Activated CD4-positive, alpha-beta T cell treated with anti-CD3 and anti-CD28 coated beads for 36 hours (primary cell): ENCODE measurements at regions not wholly inside any gene's neighbourhood (a gene's known extent, or its start where the extent isn't known, plus 50 kb on each side); places are given as distances from the start of the nearest gene placed in this dataset.
"Not testable (repeated sequence)": the region's sequence is repeated elsewhere in the genome, so short reads cannot be mapped to it uniquely, and the experiment has no call there.

ENCODE experiments used
- ATAC-seq: fragments of 200-7000 bp; cut with Tn5 transposase; one replicate; pipeline ENCODE4 v1.10.0; 2021; ENCODE audit warnings: mild to moderate bottlenecking, moderate library complexity
- CTCF ChIA-PET: fragments of 350-600 bp; sonication (Branson Sonifier 250); formaldehyde crosslinking; loops from one replicate; lab custom pipeline; 2021; ENCODE audit warnings: antibody characterized with exemption; lab: Charles Lee
- POLR2A ChIA-PET: fragments of 350-600 bp; sonication (Branson Sonifier 250); formaldehyde crosslinking; loops from one replicate; lab custom pipeline; 2021; ENCODE audit warnings: antibody characterized with exemption, inconsistent platforms; lab: Charles Lee
- DNase-seq: peaks from one replicate; pipeline ENCODE4 v3.0.0-alpha.2; 2020
- H3K27ac Mint-ChIP-seq: one replicate; pipeline ENCODE4 v1.8.0; 2021; ENCODE audit warnings: mixed read lengths
- H3K27me3 Mint-ChIP-seq: one replicate; pipeline ENCODE4 v1.8.0; 2021; ENCODE audit warnings: mixed read lengths
- H3K36me3 Mint-ChIP-seq: one replicate; pipeline ENCODE4 v1.8.0; 2021; ENCODE audit warnings: low read depth, mixed read lengths
- H3K4me1 Mint-ChIP-seq: one replicate; pipeline ENCODE4 v1.8.0; 2021; ENCODE audit warnings: mixed read lengths
- H3K4me3 Mint-ChIP-seq: one replicate; pipeline ENCODE4 v1.8.0; 2021; ENCODE audit warnings: mild to moderate bottlenecking, moderate library complexity, mixed read lengths
- H3K9me3 Mint-ChIP-seq: one replicate; pipeline ENCODE4 v1.8.0; 2021; ENCODE audit warnings: low read depth, mixed read lengths
- intact Hi-C, 2 experiments: fragments of 100-400 bp; cut with DNase I in 1 of 2; cut with micrococcal nuclease in 1 of 2; formaldehyde crosslinking; loops; one replicate each; pipeline versions ENCODE4 v1.14.2 to v1.15.1; 2022 to 2024; cut with DNase I, micrococcal nuclease

DNA sequence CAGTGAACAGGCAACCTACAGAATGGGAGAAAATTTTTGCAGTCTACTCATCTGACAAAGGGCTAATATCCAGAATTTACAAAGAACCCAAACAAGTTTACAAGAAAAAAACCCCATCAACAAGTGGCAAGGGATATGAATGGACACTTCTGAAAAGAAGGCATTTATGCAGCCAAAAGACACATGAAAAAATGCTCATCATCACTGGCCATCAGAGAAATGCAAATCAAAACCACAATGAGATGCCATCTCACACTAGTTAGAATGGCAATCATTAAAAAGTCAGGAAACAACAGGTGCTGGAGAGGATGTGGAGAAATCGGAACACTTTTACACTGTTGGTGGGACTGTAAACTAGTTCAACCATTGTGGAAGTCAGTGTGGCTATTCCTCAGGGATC, 80.3 kb downstream of the ZNF474 start:
- ATAC-seq, DNase-seq, H3K27ac Mint-ChIP-seq, H3K27me3 Mint-ChIP-seq, H3K4me1 Mint-ChIP-seq, H3K9me3 Mint-ChIP-seq, H3K4me3 Mint-ChIP-seq, intact Hi-C loops, H3K36me3 Mint-ChIP-seq, POLR2A ChIA-PET, CTCF ChIA-PET: not testable (repeated sequence)

DNA sequence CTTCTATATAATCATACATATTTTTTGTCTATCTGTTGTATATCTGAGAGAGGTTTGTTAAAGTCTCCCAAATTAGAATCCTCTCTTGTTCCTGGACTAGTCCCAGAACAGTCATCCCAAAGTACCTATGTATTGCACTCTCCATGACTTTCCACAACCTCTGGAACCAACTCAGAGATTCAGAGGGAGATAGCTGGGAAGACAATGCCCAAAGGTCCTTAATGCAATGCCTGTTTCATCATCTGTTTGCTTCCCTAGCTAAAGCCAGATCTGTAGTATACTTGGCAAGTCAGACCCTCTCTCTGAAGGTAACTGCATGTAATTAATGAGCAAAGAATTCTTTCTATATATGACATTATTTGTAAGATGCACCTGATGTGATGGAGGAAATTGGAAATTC, 89.4 kb downstream of the ZNF474 start:
- intact Hi-C loops = no loop called here
- Mint-ChIP-seq H3K36me3 (no peaks in the 10 kb centered on the region), H3K4me3 (no peak overlapping the region), H3K27me3 (peaks cover 5% of the 10 kb centered on the region), H3K27ac (no peak overlapping the region), H3K4me1 (no peaks in the 10 kb centered on the region), H3K9me3 (no peaks in the 10 kb centered on the region)
- ChIA-PET POLR2A (no interaction called here), CTCF (no interaction called here)
- ATAC-seq (no peak), DNase-seq (no peak)

DNA sequence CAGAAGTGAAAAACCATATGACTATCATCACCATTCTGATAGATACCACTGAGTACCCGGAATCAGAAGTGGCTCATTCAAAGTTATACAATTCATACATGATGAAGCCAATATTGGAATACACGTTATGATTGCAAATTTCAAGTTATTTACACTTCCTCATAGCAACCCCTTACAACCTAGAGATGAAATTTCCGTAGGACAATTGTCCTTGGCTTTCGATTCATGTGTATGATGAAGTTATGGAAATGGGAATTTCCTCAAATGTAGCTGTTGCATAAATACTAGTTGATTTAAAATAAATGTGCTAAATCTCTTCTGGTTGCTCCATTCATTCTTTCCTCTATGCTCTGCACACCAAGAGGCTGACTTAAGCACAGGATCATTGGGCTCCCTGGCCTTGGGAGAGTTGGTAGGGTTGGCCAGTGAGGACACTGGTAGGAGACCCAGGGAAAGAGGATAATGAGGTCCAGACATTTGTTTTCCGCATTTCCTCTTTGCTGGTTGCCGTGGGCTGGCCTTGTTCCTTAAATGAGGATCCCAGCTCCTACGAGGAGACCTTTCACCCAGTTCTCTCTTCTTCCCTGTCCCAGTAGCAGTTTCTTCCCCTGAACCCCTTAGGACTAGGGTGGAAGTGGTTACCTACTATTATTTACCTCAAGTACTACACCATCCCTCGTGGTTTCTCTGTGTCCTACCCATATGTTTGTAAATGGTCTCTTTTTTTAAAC, 90.3 kb downstream of the ZNF474 start:
- intact Hi-C loops = no loop called here
- H3K9me3 Mint-ChIP-seq = no peaks in the 10 kb centered on the region
- H3K27me3 Mint-ChIP-seq = peaks cover 5% of the 10 kb centered on the region
- ChIA-PET POLR2A (no interaction called here), CTCF (no interaction called here)
- no peak overlapping the region for H3K4me3 Mint-ChIP-seq
- ATAC-seq (no peak), DNase-seq (no peak)
- H3K36me3 Mint-ChIP-seq = no peaks in the 10 kb centered on the region
- H3K4me1 Mint-ChIP-seq = no peaks in the 10 kb centered on the region
- no peak overlapping the region for H3K27ac Mint-ChIP-seq

DNA sequence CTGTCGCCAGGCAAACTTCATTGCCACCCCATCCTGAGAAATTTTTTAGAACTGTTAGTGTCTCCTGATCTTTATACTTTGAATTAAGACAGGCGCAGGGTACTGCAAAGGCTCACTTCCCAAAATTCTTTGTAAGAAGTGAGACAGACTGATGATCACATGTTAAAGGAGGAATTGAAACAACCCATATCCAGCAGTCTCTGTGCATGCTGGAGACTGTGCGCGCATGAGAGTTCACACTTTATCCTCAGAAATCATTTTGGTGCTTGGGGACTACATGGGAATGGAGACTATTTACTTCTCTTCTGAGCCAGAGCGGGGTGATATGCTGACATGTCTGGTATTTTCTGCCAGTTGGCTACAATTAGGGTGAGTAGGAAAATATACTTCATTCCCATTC, 91.2 kb downstream of the ZNF474 start:
- Mint-ChIP-seq H3K4me3 (no peak overlapping the region), H3K27me3 (peaks cover 5% of the 10 kb centered on the region)

DNA sequence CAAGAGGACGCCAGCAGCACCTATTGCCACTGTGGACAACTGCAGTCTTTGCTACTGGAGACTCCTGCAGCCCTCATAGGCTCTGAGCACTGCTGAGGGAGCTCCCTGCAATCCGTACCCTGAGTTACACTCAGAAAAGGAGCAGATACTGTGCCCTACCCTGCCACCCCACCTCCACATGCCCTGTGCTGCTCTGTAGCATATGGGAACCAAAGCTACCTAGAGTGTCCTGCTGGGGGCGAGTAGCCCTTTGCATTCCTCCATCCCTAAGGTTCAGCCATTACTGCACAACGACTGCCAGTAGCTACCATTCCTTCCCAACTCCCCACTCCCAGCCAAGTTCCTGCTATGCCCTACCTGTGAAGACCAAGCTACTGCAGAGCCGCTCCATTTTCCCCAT, 90.2 kb upstream of the SNCAIP start:
- intact Hi-C loops = no loop called here
- Mint-ChIP-seq H3K4me1 (no peaks in the 10 kb centered on the region), H3K4me3 (no peak overlapping the region), H3K36me3 (no peaks in the 10 kb centered on the region), H3K27me3 (peaks cover 5% of the 10 kb centered on the region), H3K9me3 (no peaks in the 10 kb centered on the region), H3K27ac (no peak overlapping the region)
- ATAC-seq (no peak), DNase-seq (no peak)
- POLR2A ChIA-PET = no interaction called here
- CTCF ChIA-PET = no interaction called here

More for the DNA sequence above, 91.2 kb downstream of the ZNF474 start:
- ATAC-seq (no peak), DNase-seq (no peak)
- CTCF ChIA-PET = no interaction called here
- Mint-ChIP-seq H3K36me3 (no peaks in the 10 kb centered on the region), H3K9me3 (no peaks in the 10 kb centered on the region), H3K27ac (no peak overlapping the region), H3K4me1 (no peaks in the 10 kb centered on the region)
- POLR2A ChIA-PET = no interaction called here
- intact Hi-C loops = no loop called here

DNA sequence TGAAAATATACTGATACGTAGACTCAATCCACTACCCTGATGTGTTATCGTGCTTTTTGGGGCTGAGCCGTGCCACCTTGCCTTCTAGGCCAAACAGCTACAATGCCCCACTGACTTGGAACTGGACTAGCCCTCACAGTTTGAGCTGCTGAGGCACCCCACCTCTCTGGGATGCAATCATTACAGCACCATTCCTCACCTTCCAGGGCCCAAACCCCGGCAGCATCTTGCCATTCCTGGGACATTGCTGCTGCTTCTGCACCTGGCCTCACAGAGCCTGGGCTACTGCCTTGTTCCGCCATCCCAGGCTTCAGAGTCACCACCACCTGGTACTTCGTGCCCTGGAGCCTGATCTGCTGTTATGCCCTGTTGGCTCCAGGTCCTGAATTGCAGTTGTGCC, 89.5 kb upstream of the SNCAIP start:
- H3K4me3 Mint-ChIP-seq = no peak overlapping the region
- POLR2A ChIA-PET = no interaction called here
- no peaks in the 10 kb centered on the region for H3K9me3 Mint-ChIP-seq
- no peaks in the 10 kb centered on the region for H3K4me1 Mint-ChIP-seq
- H3K27ac Mint-ChIP-seq = no peak overlapping the region
- ATAC-seq (no peak), DNase-seq (no peak)
- no peaks in the 10 kb centered on the region for H3K36me3 Mint-ChIP-seq
- CTCF ChIA-PET = no interaction called here
- intact Hi-C loops = no loop called here
- peaks cover 5% of the 10 kb centered on the region for H3K27me3 Mint-ChIP-seq

DNA sequence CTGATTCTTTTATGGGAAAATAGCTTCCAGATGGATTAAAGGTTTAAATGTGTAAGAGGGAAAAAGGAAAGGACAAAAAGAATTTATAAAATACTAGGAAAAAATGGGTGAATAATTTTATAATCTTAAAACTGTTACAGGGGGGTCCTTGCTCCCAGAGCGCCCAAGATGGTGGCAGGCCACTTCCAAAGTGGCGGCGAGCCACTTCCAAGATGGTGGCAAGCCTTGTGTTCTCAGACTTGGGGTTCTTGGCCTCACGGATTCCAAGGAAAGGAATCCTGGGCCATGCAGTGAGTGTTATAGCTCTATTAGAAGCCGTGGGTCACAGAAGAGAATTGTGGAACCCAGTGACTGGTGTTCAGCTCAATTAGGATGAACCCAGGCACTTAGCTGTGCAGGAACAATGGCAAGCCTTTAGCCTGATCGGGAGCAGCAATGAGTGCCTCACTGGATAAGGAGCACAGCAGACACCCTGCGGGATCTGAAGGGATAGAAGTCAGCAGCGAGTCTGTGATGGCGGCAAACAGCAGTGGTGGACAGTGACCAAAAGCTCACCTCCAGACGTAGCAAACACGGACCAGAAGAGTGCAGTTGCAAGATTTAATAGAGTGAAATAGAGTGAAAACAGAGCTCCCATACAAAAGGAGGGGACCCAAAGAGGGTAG, 83.2 kb upstream of the SNCAIP start:
- no peak for DNase-seq
- intact Hi-C loops = no loop called here
- H3K4me3 Mint-ChIP-seq = no peak overlapping the region
- H3K36me3 Mint-ChIP-seq = no peaks in the 10 kb centered on the region
- no peaks in the 10 kb centered on the region for H3K9me3 Mint-ChIP-seq
- ATAC-seq = no peak
- no peaks in the 10 kb centered on the region for H3K27me3 Mint-ChIP-seq
- POLR2A ChIA-PET = no interaction called here
- H3K27ac Mint-ChIP-seq = no peak overlapping the region
- H3K4me1 Mint-ChIP-seq = no peaks in the 10 kb centered on the region
- CTCF ChIA-PET = interaction anchor here (0.6 to 0.7 kb wide), 2 partner anchors 65 to 437 kb away, joined by 3 to 4 read pairs; no protein-coding TSS in a partner anchor

DNA sequence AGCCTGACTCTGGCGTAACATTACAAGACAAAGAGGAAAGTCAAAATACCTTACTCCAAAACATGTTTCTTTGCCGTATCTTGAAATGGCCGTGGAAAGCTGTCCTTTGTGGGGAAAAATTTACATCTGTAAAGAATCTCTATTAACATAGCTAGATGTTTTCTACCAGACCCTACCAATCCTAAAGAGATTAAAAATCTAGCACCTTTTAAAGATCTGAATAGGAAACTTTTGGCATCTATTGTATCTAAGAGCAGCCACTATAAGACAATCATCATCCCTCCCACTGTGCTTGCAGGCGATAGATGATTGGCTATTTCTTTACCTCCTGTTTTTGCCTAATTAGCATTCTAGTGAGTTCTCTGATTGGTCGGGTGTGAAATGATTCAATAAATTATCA, 82.5 kb upstream of the SNCAIP start:
- ChIA-PET POLR2A (no interaction called here), CTCF (interaction anchor here (0.6 kb wide), 1 partner anchor 321 kb away, joined by 4 read pairs; no protein-coding TSS in a partner anchor)
- no peak for DNase-seq
- intact Hi-C loops = no loop called here
- no peak overlapping the region for H3K4me3 Mint-ChIP-seq
- no peak overlapping the region for H3K27ac Mint-ChIP-seq
- H3K4me1 Mint-ChIP-seq = no peaks in the 10 kb centered on the region
- ATAC-seq = no peak
- no peaks in the 10 kb centered on the region for H3K9me3 Mint-ChIP-seq
- no peaks in the 10 kb centered on the region for H3K27me3 Mint-ChIP-seq
- H3K36me3 Mint-ChIP-seq = no peaks in the 10 kb centered on the region

DNA sequence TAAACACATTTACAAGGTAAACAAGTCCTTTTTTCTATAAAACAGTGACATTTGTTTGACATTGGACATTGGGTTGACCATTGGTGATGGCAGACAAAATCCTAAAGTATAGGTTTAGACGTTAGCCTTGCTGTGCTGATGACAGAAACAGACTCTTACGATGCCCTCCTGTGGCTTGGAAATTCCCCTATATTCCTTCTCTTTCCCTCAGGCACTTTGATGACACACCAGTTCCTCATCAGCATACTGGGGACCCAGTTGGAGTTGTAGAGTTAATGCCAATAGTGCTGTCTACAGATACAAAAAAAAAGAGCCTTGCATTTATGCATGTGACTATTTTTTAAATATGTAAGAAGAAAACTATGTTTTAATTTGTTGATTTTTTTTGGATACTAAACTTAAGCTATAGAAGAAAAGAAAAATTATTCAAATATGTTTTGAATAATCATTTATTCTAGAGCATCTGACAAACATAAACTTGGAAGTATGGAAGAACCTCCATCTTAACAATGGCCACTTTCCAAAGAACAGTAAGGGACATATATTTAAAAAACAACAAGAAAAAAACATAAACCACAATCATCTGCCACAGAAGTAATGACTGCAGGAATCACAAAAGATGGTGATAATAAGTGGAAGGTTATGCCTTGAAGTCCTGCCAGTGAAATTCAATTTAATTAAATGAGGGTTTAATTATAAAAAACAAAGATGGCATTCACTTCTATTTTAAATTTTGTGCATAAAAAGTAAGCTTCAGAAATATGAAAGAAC, 75.6 kb upstream of the SNCAIP start:
- ATAC-seq = no peak
- H3K9me3 Mint-ChIP-seq = no peaks in the 10 kb centered on the region
- POLR2A ChIA-PET = no interaction called here
- no peak overlapping the region for H3K27ac Mint-ChIP-seq
- DNase-seq = no peak
- no peaks in the 10 kb centered on the region for H3K27me3 Mint-ChIP-seq
- H3K4me1 Mint-ChIP-seq = no peaks in the 10 kb centered on the region
- intact Hi-C loops = no loop called here
- H3K36me3 Mint-ChIP-seq = no peaks in the 10 kb centered on the region
- CTCF ChIA-PET = interaction anchor here (0.6 to 1.0 kb wide), 2 partner anchors 9 to 539 kb away, joined by 3 to 4 read pairs; no protein-coding TSS in a partner anchor
- H3K4me3 Mint-ChIP-seq = no peak overlapping the region

DNA sequence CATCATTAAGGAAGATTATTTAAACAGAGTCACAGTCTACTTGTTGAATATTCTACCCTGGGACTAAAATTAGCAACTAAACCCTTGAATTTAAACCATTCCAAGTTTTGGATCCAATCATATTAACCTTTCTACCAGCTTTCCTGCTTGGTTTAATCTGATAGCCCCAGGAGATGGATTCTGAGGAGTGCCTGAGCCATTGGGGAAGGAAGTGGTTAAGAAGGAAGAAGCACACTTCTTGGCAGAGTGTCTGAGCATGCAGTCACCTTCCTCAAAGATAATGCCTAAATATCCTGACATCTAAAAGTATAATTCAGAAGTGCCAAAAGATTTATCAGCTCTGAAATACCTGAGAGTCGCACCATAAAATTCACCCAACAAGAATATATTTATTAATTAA, 74.1 kb upstream of the SNCAIP start:
- ChIA-PET CTCF (no interaction called here), POLR2A (no interaction called here)
- Mint-ChIP-seq H3K36me3 (no peaks in the 10 kb centered on the region), H3K27ac (no peak overlapping the region), H3K9me3 (no peaks in the 10 kb centered on the region), H3K4me1 (no peaks in the 10 kb centered on the region), H3K4me3 (no peak overlapping the region), H3K27me3 (no peaks in the 10 kb centered on the region)
- intact Hi-C loops = no loop called here
- DNase-seq (no peak), ATAC-seq (no peak)

DNA sequence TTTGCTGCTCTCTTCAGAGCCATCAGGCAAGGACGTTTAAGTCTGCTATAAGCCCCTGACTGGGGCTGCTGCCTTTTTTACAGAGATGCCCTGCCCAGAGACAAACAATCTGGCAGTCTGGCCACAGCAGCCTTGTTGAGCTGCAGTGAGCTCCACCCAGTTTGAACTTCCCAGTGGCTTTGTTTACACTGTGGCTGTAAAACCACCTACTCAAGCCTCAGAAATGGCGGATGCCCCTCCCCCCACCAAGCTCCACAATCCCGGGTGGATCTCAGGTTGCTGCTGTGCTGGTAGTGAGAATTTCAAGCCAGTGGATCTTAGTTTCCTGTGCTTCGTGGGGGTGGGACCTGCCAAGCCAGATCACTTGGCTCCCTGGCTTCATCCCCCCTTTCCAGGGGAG, 59.7 kb upstream of the SNCAIP start:
- peaks cover 17% of the 10 kb centered on the region for H3K9me3 Mint-ChIP-seq
- H3K4me3 Mint-ChIP-seq = no peak overlapping the region
- DNase-seq = no peak
- H3K27me3 Mint-ChIP-seq = no peaks in the 10 kb centered on the region
- no peaks in the 10 kb centered on the region for H3K36me3 Mint-ChIP-seq
- no peak for ATAC-seq
- no peaks in the 10 kb centered on the region for H3K4me1 Mint-ChIP-seq
- no peak overlapping the region for H3K27ac Mint-ChIP-seq
- ChIA-PET CTCF (no interaction called here), POLR2A (no interaction called here)
- intact Hi-C loops = no loop called here

DNA sequence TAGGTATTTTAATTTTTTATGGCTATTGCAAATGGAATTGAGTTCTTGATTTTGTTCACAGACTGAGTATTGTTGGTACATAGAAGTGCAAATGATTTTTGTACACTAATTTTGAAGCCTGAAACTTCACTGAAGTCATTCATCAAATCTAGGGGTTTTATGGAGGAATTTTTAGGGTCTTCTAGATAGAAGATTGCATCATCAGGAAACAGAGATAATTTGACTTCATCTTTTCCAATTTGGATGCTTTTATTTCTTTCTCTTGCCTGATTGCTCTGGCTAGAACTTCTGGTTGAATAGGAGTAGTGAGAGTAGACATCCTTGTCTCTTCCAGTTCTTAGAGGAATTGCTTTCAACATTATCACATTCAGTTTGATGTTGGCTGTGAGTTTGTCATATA, 58.2 kb upstream of the SNCAIP start:
- no peaks in the 10 kb centered on the region for H3K36me3 Mint-ChIP-seq
- no peak for DNase-seq
- ChIA-PET POLR2A (no interaction called here), CTCF (no interaction called here)
- H3K4me3 Mint-ChIP-seq = no peak overlapping the region
- H3K27ac Mint-ChIP-seq = no peak overlapping the region
- no peak for ATAC-seq
- H3K4me1 Mint-ChIP-seq = no peaks in the 10 kb centered on the region
- intact Hi-C loops = no loop called here
- no peaks in the 10 kb centered on the region for H3K27me3 Mint-ChIP-seq
- H3K9me3 Mint-ChIP-seq = peaks cover 25% of the 10 kb centered on the region
